ENCODE measurements at regions not wholly inside any gene's neighbourhood (a gene's known extent, or its start where the extent isn't known, plus 50 kb on each side); places are given as distances from the start of the nearest gene placed in this dataset.

DNA sequence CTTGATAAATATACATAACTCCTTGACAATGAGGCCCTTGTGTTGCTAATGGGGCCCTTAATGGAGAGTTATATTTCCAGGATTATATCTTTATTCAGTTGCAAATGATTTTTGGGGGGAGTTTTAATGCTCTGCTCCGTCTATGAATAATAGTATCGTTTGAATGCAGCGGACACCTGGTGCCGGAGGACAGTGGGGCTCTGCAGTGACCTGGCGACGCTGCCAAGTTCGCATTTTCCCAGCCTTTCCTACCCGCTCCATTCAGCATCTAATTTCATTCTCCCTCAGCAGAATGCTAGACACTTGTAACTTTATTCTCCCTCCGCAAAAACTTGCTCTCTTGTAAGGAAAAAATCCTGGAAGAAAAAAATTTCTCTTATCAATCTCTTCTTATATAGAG lies 257.6 kb upstream of the SALL3 start:
- TF ChIP-seq, protein P1, sequence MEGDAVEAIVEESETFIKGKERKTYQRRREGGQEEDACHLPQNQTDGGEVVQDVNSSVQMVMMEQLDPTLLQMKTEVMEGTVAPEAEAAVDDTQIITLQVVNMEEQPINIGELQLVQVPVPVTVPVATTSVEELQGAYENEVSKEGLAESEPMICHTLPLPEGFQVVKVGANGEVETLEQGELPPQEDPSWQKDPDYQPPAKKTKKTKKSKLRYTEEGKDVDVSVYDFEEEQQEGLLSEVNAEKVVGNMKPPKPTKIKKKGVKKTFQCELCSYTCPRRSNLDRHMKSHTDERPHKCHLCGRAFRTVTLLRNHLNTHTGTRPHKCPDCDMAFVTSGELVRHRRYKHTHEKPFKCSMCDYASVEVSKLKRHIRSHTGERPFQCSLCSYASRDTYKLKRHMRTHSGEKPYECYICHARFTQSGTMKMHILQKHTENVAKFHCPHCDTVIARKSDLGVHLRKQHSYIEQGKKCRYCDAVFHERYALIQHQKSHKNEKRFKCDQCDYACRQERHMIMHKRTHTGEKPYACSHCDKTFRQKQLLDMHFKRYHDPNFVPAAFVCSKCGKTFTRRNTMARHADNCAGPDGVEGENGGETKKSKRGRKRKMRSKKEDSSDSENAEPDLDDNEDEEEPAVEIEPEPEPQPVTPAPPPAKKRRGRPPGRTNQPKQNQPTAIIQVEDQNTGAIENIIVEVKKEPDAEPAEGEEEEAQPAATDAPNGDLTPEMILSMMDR (IDR thresholded peaks at IDR 0.05; ENCODE audit: low read depth, low read length) = no peak
- no peak for DNase-seq (ENCODE audit: extremely low read depth, low read depth)

DNA sequence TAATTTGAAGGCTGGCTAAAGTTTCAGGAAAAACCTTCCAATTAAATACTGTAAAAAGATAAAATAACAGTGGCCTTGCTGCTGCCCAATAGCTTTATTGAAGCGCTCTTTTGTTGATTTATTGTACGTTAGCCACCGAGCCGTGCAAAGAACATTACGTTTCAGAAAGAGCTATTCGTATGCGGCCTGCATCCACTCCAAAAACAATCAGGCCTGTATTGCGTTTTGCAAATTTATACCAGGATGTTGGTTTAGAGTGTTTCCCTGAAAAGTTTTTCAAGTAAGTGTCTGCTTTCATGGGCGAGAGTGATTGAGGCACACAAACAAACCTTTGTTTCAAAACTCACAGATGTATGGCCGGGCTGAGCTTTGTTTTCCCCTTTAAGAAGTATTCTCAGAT lies 257.2 kb upstream of the SALL3 start:
- no peak for DNase-seq (ENCODE audit: extremely low read depth, low read depth)
- TF ChIP-seq, protein P1 (IDR thresholded peaks at IDR 0.05; ENCODE audit: low read depth, low read length) = no peak

DNA sequence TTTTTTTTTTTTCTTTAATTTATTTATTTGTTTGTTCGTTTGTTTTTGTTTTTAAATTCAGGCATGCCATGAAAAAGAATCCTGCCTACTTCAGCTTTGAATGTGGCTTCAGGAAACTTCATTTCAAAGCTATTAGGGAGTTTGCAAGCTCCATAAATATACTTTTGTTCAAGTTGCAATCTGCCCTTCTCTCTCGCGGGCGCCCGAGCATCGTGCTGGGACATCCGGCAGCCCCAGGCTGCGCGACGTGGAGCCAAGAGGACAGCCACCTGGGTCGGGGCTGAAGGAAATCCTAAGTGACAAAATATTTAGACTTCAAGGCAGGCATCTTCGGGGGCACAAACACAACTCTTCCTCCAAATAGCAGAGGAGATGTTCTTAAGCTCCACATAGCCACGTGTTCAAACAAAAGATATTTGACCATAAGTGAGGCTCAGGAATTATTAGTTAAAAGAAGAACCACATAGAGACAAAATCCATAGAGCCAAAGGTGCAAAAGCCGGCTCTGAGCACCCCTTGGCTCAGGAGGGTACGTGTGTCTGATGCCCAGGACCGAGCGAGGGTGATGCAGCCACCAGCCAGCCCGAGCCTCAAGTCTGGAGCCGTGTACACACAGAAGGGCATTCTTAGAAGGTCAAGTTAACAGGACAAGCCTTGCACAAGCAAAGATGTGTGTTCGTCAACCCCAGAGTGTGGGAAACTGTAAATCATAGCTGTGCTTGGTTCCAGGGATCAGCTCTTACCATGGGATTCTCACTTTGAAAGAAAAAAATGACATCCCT lies 256.5 kb upstream of the SALL3 start:
- TF ChIP-seq, protein P1 (IDR thresholded peaks at IDR 0.05; ENCODE audit: low read depth, low read length) = no peak
- no peak for DNase-seq (ENCODE audit: extremely low read depth, low read depth)

DNA sequence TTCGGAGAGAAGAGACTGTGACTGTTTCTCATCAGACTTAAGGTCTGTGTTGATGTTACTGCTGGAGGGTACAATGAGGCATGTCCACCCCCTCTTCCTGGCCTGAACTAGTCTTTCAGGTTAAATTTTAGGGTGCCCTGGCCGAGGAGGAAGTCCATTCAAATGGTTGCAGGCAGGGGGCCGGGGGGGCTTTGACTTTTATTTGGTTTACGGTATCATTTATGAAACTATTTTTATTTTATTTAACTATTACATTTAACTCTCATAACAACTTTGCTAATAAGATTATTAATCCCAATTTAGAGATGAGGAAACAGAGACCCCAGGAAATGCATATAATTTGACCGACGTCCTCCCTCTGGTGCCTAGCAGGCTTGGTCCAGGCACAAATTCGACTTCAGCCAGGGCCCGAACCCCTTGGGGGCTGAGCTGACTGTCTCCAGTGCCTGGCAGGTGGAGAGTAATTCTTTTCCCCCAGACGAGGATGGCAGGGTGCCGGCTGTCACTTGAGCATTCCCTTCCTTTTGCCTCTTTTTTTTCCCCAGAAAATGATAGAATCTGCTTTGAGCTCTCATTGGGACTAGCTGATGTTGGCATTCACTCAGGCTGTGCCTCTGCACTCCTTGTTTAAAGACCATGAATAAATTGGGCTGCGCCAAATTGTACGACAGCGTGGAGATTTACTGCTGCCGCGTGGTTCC lies 255.3 kb upstream of the SALL3 start:
- DNase-seq (ENCODE audit: extremely low read depth, low read depth) = no peak
- TF ChIP-seq, protein P1 (IDR thresholded peaks at IDR 0.05; ENCODE audit: low read depth, low read length) = no peak

DNA sequence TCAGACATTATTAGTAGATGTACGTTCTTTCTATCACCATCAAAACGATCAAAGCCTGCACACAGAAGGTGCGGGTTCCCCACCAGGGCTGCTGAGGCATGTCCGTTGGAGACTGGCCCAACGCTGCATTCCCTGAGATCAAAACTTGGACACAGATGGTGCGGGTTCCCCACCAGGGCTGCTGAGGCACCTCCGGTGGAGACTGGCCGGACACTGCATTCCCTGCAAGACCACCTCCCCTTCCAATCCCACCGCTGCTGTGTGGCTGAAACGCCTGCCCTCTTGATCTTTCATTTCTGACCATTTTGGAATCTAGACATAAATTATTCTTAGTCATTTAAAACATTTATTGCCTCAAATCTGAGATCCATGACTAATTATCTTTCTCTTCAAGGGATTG lies 254.2 kb upstream of the SALL3 start:
- no peak for DNase-seq (ENCODE audit: extremely low read depth, low read depth)
- TF ChIP-seq, protein P1 (IDR thresholded peaks at IDR 0.05; ENCODE audit: low read depth, low read length) = no peak

DNA sequence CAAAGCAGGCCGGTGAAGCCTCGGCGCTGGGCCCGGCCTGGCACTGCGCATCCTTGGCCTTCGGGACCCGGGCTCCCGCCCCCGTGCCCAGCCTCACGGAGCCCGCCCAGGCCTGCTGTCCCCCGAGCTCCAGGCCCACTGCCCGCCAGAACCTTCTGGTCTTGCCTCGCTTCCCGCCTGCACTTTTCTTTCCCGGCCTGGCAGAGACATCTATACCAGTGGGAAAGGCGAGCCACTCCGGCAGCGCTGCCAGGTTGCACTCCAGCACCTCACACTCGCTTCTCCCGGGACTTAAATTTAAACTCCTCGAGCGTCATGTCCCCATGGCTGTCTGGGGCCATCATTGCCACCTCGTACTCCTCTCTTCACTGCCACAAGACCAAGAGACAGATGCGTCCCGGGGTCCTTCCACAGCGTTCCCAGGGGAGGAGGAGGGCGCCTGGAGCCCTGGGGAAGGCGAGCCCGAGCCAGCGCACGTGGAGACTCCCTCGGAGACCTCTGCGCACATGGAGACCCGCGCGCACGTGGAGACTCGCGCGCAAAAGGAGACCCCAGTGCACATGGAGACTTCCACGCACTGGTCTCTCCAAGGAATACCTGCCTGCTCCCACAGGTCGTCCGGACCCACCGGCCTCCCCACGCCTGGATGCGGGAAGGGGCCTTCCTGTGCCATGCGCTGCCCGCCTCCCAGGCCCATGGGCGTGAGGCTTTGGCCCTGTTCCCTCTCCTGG lies 253.1 kb upstream of the SALL3 start:
- TF ChIP-seq, protein P1 (IDR thresholded peaks at IDR 0.05; ENCODE audit: low read depth, low read length) = no peak
- no peak for DNase-seq (ENCODE audit: extremely low read depth, low read depth)

Measured in AG09319 (cell line).